Fibroblast of lung (primary cell): ENCODE measurements at regions not wholly inside any gene's neighbourhood (a gene's known extent, or its start where the extent isn't known, plus 50 kb on each side); places are given as distances from the start of the nearest gene placed in this dataset.

Experiments
- DNase-seq, 2 donors: peaks; one replicate each; pipeline versions ENCODE4 v3.0.0 to v3.0.0-alpha.2; 2010; ENCODE audit warnings: low read depth in 2 of 2
- H2AFZ ChIP-seq: 2 replicates; pipeline ENCODE4 v1.5.1; 2012; ENCODE audit warnings: low read length, control low read depth, inconsistent platforms
- H3K27ac ChIP-seq: 2 replicates; pipeline ENCODE4 v1.5.1; 2011; ENCODE audit warnings: low read length, control low read depth; ENCODE audit not compliant: insufficient read depth
- H3K27me3 ChIP-seq: 2 replicates; pipeline ENCODE4 v1.5.1; 2011; ENCODE audit warnings: mild to moderate bottlenecking, low read length; ENCODE audit not compliant: control insufficient read depth, insufficient read depth
- H3K36me3 ChIP-seq: 2 replicates; pipeline ENCODE4 v1.5.1; 2011; ENCODE audit warnings: low read length; ENCODE audit not compliant: control insufficient read depth, insufficient read depth
- H3K4me1 ChIP-seq: 2 replicates; pipeline ENCODE4 v1.5.1; 2011; ENCODE audit warnings: low read length; ENCODE audit not compliant: control insufficient read depth, insufficient read depth; ENCODE audit errors: extremely low read depth
- H3K4me2 ChIP-seq: 2 replicates; pipeline ENCODE4 v1.5.1; 2011; ENCODE audit warnings: low read length, control low read depth; ENCODE audit not compliant: insufficient read depth; ENCODE audit errors: extremely low read depth
- H3K4me3 ChIP-seq, 4 experiments: fragments of 200-600 bp in 1 of 4; sonication (generic) in 1 of 4; replicated peaks in 1 of 4; 2 replicates each; pipeline ENCODE4 v1.5.1; 2011 to 2016; ENCODE audit warnings: low read length in 4 of 4, low read depth in 3 of 4, mild to moderate bottlenecking in 3 of 4, control low read depth in 2 of 4, inconsistent platforms in 1 of 4, mixed read lengths in 1 of 4; ENCODE audit not compliant: insufficient read depth in 1 of 4; ENCODE audit errors: control extremely low read depth in 1 of 4
- H3K79me2 ChIP-seq: 2 replicates; pipeline ENCODE4 v1.5.1; 2012; ENCODE audit warnings: mild to moderate bottlenecking, low read length, inconsistent platforms; ENCODE audit not compliant: control insufficient read depth, insufficient read depth
- H3K9ac ChIP-seq: 2 replicates; pipeline ENCODE4 v1.5.1; 2011; ENCODE audit warnings: mild to moderate bottlenecking, low read length, control low read depth; ENCODE audit not compliant: insufficient read depth
- H3K9me3 ChIP-seq: 2 replicates; pipeline ENCODE4 v1.5.1; 2012; ENCODE audit warnings: low read depth, low read length; ENCODE audit not compliant: control insufficient read depth, insufficient read depth
- H4K20me1 ChIP-seq: 2 replicates; pipeline ENCODE4 v1.5.1; 2011; ENCODE audit warnings: low read length; ENCODE audit not compliant: control insufficient read depth, insufficient read depth; ENCODE audit errors: extremely low read depth
- EZH2 ChIP-seq: IDR thresholded peaks from 2 replicates; pipeline ENCODE4 v1.5.1; 2012; ENCODE audit warnings: low read length, control low read depth, mild to moderate bottlenecking; ENCODE audit errors: missing control alignments
- TF ChIP-seq, protein P1 (sequence below), 2 donors: IDR thresholded peaks in 1 of 2; conservative IDR thresholded peaks in 1 of 2; 1 replicate in 1 of 2; 2 replicates in 1 of 2; pipeline ENCODE4 v1.5.1; 2011 to 2012; ENCODE audit warnings: low read length in 2 of 2, control low read depth in 1 of 2, inconsistent platforms in 1 of 2, low read depth in 1 of 2, mild to moderate bottlenecking in 1 of 2

DNA sequence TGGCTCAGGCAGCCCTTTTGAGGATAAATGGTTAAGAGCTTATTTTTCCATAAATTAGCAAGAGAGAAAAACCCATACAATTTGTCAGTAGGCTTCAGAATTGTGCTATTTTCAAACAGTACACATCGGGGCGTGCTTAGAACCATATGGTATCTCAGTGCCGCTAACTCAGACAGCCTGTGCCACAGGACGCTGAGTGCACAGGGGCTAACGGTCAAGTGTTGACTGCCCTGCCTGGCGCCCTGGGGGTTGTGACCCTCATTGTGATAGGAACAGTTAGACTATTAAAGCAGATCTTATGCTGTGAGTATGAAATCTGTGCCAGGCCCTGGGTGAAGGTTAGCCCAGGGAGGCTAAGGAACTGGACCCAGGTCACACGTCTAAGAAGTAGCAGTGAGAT is 1519.7 kb downstream of the BRD1 start:
- Histone ChIP-seq H3K36me3 (no peaks in the 10 kb centered on the region), H3K9me3 (no peaks in the 10 kb centered on the region), H3K9ac (no peak overlapping the region), H2AFZ (no peak overlapping the region), H3K79me2 (no peaks in the 10 kb centered on the region), H4K20me1 (no peaks in the 10 kb centered on the region), H3K4me3 (no peak overlapping the region), H3K27me3 (no peaks in the 10 kb centered on the region), H3K27ac (no peak overlapping the region), H3K4me2 (no peak overlapping the region), H3K4me1 (no peaks in the 10 kb centered on the region)
- no peak for TF ChIP-seq EZH2
- TF ChIP-seq, protein P1, sequence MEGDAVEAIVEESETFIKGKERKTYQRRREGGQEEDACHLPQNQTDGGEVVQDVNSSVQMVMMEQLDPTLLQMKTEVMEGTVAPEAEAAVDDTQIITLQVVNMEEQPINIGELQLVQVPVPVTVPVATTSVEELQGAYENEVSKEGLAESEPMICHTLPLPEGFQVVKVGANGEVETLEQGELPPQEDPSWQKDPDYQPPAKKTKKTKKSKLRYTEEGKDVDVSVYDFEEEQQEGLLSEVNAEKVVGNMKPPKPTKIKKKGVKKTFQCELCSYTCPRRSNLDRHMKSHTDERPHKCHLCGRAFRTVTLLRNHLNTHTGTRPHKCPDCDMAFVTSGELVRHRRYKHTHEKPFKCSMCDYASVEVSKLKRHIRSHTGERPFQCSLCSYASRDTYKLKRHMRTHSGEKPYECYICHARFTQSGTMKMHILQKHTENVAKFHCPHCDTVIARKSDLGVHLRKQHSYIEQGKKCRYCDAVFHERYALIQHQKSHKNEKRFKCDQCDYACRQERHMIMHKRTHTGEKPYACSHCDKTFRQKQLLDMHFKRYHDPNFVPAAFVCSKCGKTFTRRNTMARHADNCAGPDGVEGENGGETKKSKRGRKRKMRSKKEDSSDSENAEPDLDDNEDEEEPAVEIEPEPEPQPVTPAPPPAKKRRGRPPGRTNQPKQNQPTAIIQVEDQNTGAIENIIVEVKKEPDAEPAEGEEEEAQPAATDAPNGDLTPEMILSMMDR (conservative IDR thresholded peaks at IDR 0.05 in 1 of 2, IDR thresholded peaks at IDR 0.05 in 1 of 2; ENCODE audit: low read depth in 1 of 2, low read length in 2 of 2), result no peak
- DNase-seq, result no peak

DNA sequence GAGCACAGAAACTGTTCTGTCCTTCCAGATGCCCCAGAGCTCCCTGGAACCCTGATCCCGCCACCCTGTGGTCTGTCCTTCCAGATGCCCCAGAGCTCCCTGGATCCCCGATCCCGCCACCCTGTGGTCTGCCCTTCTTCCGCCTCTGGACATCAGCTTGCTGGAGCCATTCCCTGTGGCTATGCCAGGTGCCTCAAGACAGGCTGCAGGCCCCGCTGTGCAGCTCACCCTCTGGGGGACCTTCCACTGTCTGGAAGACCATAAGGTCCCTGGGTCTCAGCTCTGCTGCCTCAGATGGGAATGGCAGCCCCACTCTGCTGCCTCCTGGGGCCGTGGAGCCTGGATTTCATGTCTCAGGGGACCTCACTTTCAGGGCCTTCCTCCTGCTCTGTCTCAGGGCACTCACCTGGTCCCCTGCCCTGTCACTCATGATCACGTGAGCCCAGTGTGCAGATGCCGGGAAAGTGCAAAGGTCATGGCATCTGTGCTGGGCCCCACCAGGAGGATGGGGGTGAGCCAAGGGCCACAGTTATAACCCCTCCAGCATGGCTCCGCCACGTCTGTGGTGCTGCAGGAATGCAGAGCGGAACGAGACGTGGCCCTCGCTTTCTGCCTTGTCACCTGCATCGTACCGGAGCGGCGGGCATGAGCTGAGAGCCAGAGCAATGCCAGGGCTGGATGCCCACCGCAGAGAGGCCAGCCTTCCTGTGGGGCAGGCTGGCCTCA is 1520.7 kb downstream of the BRD1 start:
- no peaks in the 10 kb centered on the region for H3K27me3 ChIP-seq
- TF ChIP-seq, protein P1 (conservative IDR thresholded peaks at IDR 0.05 in 1 of 2, IDR thresholded peaks at IDR 0.05 in 1 of 2; ENCODE audit: low read depth in 1 of 2, low read length in 2 of 2), result no peak
- TF ChIP-seq EZH2, result no peak
- no peaks in the 10 kb centered on the region for H3K36me3 ChIP-seq
- H3K4me3 ChIP-seq, result no peak overlapping the region
- no peak overlapping the region for H3K27ac ChIP-seq
- no peak overlapping the region for H2AFZ ChIP-seq
- H3K4me1 ChIP-seq, result no peaks in the 10 kb centered on the region
- no peaks in the 10 kb centered on the region for H3K79me2 ChIP-seq
- H3K9ac ChIP-seq, result no peak overlapping the region
- H4K20me1 ChIP-seq, result no peaks in the 10 kb centered on the region
- no peak overlapping the region for H3K4me2 ChIP-seq
- DNase-seq, result no peak
- no peaks in the 10 kb centered on the region for H3K9me3 ChIP-seq

DNA sequence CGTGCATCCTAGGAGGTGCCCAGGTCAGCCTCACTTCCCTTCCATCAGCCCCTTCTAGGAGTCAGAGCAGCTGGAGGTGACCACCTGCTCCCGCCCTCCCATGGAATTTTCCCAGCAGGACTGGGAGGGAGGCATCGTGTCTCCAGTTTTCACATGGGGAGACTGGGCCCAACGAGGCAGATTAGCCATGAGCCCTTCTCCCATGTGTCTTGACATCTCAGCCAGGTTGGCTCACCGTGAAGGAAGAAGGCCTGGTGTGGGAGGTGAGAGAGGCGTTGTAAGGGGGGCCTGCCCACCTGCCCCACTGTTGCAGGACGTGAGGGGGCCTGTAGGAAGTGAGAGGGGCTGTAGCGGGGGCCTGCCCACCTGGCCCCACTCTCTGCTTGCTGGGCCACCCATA is 1521.4 kb downstream of the BRD1 start:
- Histone ChIP-seq H3K9me3 (no peaks in the 10 kb centered on the region), H4K20me1 (no peaks in the 10 kb centered on the region), H3K4me1 (no peaks in the 10 kb centered on the region), H3K27ac (no peak overlapping the region), H3K79me2 (no peaks in the 10 kb centered on the region), H3K4me2 (no peak overlapping the region), H3K9ac (no peak overlapping the region), H3K27me3 (no peaks in the 10 kb centered on the region), H2AFZ (no peak overlapping the region), H3K36me3 (no peaks in the 10 kb centered on the region), H3K4me3 (no peak overlapping the region)
- no peak for DNase-seq
- TF ChIP-seq, protein P1 (conservative IDR thresholded peaks at IDR 0.05 in 1 of 2, IDR thresholded peaks at IDR 0.05 in 1 of 2; ENCODE audit: low read depth in 1 of 2, low read length in 2 of 2), result no peak
- TF ChIP-seq EZH2, result no peak
